G401.6 (cell line): ENCODE measurements at regions not wholly inside any gene's neighbourhood (a gene's known extent, or its start where the extent isn't known, plus 50 kb on each side); places are given as distances from the start of the nearest gene placed in this dataset.

ENCODE experiments used
- FAIRE-seq: peaks from 2 replicates; lab custom pipeline; 2012; peaks lifted over from hg19 to GRCh38; lab: Jason Lieb, UNC

- FAIRE-seq, result no peak
These were observed 84.1 kb upstream of the FNDC3A start for GRCh38 chr13:48891586-48891985.

DNA sequence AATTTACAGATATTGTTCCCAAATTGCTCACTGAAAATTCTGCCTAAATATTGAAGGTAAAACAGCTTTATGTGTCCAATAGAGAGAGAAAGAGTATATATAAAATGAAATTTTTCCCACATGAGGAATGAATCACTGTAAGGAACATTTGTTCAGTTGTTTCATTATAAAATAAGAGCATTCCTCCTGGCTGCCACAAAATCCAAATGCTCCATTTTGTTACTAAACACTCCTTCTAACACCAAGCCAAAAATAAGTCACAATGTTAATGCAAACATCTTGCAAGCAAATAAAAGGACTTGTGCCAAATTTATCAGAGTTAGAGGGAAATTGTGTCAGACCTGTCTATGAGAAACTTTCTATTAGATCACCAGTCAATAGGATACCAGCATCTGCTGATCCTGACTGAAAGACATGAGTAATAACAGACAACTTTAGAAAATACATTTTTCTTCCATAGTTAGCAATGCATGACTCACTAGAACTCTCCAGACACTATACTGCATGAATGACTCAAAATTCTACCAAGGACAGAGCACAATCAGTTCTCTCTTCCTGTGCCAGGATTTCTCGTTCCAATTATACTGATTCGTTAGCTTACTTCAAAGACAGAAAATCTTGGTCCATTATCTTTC is 83.5 kb upstream of the FNDC3A start:
- no peak for FAIRE-seq

GRCh38 chr13:48892688-48893075 is 83.0 kb upstream of the FNDC3A start:
- FAIRE-seq, result no peak

DNA sequence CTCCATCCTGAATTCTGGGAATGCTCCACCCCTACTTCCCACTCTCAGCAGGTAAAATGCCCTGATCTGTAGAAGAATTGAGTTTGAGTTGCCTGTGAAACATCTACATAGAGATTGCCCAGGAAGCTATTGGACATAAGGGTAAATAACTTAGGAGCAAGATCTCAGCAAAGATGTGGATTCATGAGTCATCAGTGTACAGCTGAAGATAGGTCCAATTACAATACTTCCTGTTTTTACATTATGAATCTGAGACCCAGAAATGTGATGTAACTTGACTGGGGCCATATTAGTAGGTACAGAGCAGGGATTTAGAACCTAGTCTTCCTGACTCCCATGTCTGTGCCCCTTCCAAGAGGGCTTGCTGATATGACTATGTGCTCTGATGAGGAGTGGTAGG is 79.4 kb upstream of the FNDC3A start:
- FAIRE-seq, result no peak

- no peak for FAIRE-seq
These were observed 73.9 kb upstream of the FNDC3A start for GRCh38 chr13:48901781-48902180.

DNA sequence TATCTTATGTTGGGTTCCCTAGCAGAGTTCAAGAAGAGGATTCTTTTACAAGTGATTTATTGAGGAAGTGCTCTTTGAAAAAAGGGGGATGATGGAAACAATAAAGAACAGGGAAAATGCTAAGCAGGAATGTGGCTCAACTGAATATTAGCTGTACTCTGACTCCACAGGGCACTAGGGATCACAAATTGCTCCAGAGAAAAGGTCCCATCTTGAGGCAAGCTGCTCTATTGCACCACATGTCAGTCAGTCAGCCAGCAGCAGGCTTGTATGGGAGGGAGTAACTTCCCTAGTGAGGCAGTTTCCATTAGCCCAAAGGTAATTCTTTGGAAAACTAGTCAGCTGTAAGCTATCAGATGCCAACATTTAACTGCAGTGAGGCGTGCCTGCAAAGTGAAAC is 73.3 kb upstream of the FNDC3A start:
- no peak for FAIRE-seq

GRCh38 chr13:48904668-48905290 is 70.9 kb upstream of the FNDC3A start:
- no peak for FAIRE-seq

DNA sequence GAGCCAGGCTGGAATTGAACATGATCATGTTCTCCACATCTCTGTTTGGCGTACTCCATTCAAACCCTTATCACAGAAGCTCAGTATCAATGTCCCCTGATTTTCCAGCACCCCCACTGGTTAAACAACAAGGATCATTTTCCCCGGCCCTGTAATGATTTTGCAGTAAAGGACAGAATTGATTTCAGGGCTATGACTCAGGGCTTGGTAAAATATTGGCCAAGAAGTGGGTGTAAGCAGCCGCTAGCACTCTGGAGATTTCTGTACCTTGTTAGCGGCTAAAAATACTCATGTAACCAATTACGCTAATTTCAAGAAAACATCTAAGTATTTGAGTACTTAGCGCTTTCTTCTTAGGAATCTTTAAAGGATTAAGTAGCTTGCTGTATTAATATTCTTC is 69.5 kb upstream of the FNDC3A start:
- no peak for FAIRE-seq

GRCh38 chr13:48908381-48909055 is 67.2 kb upstream of the FNDC3A start:
- no peak for FAIRE-seq

GRCh38 chr13:48909056-48909389 is 66.7 kb upstream of the FNDC3A start:
- no peak for FAIRE-seq

DNA sequence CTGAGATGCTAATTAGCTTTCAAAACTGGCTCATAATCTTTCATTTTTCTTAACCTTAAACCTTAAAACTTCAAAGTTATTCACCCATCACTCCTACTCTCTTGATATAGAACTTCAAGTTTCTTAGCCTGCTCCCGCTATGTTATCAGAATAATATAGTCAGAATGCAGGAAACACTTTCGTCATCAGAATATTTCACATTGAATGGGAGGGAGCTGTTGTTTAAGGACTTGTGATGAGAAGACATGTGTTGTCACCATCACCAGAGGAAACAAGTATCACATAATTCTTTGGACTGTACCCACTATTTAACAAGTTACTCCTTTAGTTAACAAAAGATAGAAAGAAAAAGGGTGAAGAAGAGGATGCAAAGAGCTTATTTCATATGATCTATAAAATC is 65.0 kb upstream of the FNDC3A start:
- no peak for FAIRE-seq

DNA sequence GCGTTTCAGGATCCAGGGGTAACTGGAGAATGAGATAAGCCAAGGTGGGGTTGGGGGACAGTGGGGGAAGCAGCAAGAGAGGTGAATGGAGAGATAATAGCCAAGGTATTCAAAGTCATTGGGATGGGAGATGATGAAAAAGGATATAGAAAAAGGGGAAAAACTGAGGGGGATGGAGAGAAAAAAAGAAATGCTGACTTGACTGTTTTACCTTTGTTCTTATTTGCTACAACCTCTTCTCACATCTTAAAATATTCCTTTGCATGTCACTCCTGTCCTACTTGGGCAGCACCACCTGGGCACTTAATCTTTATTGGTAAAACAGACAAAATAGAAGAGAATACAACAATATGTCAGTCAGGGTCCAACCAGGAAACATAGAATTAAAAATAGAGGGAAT is 56.0 kb upstream of the FNDC3A start:
- no peak for FAIRE-seq

DNA sequence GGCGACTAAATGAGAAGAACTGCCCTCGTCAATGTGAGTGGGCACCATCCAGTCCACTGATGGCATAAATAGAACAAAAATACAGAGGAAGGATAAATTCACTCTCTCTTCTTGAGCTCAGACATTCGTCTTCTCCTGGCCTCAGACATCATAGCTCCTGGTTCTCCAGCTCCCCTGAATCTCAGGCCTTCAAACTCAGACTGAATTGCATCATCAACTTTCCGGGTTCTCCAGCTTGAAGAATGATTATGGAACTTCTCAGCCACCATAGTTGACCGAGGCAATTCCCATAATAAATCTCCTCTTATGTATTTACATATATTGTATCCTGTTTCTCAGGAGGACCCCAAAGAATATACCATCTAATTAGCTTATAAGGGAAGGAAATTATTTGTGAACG is 55.0 kb upstream of the FNDC3A start:
- no peak for FAIRE-seq

DNA sequence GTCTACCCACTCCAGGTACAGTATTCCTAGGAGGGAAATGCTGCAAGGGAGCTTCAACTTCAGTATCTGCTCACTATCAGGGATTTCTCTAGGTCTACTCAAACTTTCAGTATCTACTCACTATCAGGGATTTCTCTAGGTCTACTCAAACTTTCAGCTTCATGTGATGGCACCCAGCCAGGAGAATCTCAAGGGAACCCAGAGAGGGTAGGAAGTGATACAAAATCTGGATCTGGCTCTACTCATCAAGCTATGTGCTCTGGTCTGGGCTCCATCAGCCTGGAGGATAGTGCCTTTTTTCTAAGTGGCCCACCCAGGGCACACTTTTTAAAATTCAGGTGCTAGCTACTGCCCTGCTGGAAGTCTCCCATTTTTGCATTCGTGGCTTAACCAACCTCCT is 52.3 kb upstream of the FNDC3A start:
- FAIRE-seq, result no peak

DNA sequence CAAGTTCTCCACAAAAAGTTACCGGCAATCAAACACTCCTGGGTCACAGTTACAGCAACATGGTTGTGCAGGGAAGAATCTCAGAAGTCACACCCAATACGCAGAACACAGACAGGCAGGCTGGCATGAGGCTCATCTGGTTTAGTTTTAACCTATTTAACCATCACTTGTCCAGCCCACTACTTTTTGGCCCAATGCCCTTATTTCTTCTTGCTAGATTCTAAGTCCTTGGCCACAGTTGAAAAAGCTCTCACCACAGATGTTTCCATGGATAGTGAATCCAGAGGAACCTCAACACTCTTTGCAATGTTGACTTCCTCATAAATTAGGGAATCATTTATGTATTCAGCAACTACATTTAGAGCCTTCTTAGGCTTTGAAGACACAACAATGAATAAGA is 50.7 kb upstream of the FNDC3A start:
- no peak for FAIRE-seq
